ENCODE measurements at regions not wholly inside any gene's neighbourhood (a gene's known extent, or its start where the extent isn't known, plus 50 kb on each side); places are given as distances from the start of the nearest gene placed in this dataset.
"Not testable (repeated sequence)": the region's sequence is repeated elsewhere in the genome, so short reads cannot be mapped to it uniquely, and the experiment has no call there.

DNA sequence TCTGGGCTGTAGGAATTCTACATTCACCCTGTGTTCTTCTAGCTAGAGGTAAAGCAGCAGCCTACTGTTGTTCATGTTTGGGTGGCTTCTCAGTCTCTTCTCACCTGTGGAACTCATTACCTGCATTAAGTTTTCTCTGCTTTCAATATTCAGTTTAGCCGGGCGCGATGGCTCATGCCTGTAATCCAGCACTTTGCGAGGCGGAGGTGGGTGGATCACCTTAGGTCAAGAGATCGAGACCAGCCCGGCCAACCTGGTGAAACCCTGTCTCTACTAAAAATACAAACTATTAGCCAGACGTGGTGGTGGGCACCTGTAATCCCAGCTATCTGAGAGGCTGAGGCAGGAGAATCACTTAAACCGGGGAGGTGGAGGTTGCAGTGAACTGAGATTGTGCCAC, 139.8 kb upstream of the UBE2E3 start:
- H3K36me3 ChIP-seq (ENCODE audit: control insufficient read depth, insufficient read depth, low read length), result no peaks in the 10 kb centered on the region
- no peaks in the 10 kb centered on the region; the same call in 1 of the 2 replicates for H3K4me1 ChIP-seq (ENCODE audit: control insufficient read depth, insufficient read depth, low read length)
- H3K27me3 ChIP-seq (ENCODE audit: control insufficient read depth, insufficient read depth, low read length), result no peaks in the 10 kb centered on the region
- no peaks in the 10 kb centered on the region for H3K9me3 ChIP-seq (ENCODE audit: control insufficient read depth, insufficient read depth, low read depth, low read length)
- H3K4me3 ChIP-seq (ENCODE audit: low read depth, low read length), result no peak overlapping the region
- no peak overlapping the region for H3K9ac ChIP-seq (ENCODE audit: low read length)
- H3K27ac ChIP-seq (ENCODE audit: low read depth, low read length), result no peak overlapping the region

- Histone ChIP-seq H3K27ac (ENCODE audit: low read depth, low read length) (no peak overlapping the region), H3K4me1 (ENCODE audit: control insufficient read depth, insufficient read depth, low read length) (no peaks in the 10 kb centered on the region), H3K4me3 (ENCODE audit: low read depth, low read length) (no peak overlapping the region), H3K36me3 (ENCODE audit: control insufficient read depth, insufficient read depth, low read length) (no peaks in the 10 kb centered on the region), H3K9me3 (ENCODE audit: control insufficient read depth, insufficient read depth, low read depth, low read length) (peaks cover 2% of the 10 kb centered on the region; the same call in 1 of the 2 replicates), H3K9ac (ENCODE audit: low read length) (no peak overlapping the region), H3K27me3 (ENCODE audit: control insufficient read depth, insufficient read depth, low read length) (no peaks in the 10 kb centered on the region)
Observed at GRCh38 chr2:180829836-180830235, 150.6 kb upstream of the UBE2E3 start.

GRCh38 chr2:180829261-180829660, 151.1 kb upstream of the UBE2E3 start:
- Histone ChIP-seq H3K27me3 (ENCODE audit: control insufficient read depth, insufficient read depth, low read length) (no peaks in the 10 kb centered on the region), H3K4me1 (ENCODE audit: control insufficient read depth, insufficient read depth, low read length) (no peaks in the 10 kb centered on the region), H3K27ac (ENCODE audit: low read depth, low read length) (no peak overlapping the region), H3K36me3 (ENCODE audit: control insufficient read depth, insufficient read depth, low read length) (no peaks in the 10 kb centered on the region), H3K9ac (ENCODE audit: low read length) (no peak overlapping the region), H3K4me3 (ENCODE audit: low read depth, low read length) (no peak overlapping the region), H3K9me3 (ENCODE audit: control insufficient read depth, insufficient read depth, low read depth, low read length) (peaks cover 2% of the 10 kb centered on the region; the same call in 1 of the 2 replicates)

DNA sequence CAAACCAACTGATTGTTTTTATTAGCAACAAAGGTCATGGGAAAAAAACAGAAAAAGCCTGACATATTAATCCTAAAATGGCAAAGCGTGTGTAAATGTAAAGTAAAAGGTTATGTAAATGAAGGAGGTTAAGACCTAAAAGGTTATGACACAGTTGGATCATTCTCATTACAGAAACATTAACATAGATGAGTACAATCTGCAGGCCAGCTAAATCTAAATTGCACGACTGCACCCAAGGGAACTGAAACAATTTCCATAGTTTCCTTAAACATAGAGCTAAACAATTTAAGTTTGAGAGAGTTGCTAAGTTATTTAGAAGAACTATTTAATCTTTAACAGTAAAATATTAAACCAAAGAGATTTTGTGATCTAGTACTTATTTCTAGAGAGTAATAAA, 151.6 kb upstream of the UBE2E3 start:
- H3K4me1 ChIP-seq (ENCODE audit: control insufficient read depth, insufficient read depth, low read length), result no peaks in the 10 kb centered on the region
- H3K36me3 ChIP-seq (ENCODE audit: control insufficient read depth, insufficient read depth, low read length), result no peaks in the 10 kb centered on the region
- peaks cover 2% of the 10 kb centered on the region; the same call in 1 of the 2 replicates for H3K9me3 ChIP-seq (ENCODE audit: control insufficient read depth, insufficient read depth, low read depth, low read length)
- no peak overlapping the region for H3K27ac ChIP-seq (ENCODE audit: low read depth, low read length)
- H3K4me3 ChIP-seq (ENCODE audit: low read depth, low read length), result no peak overlapping the region
- no peaks in the 10 kb centered on the region for H3K27me3 ChIP-seq (ENCODE audit: control insufficient read depth, insufficient read depth, low read length)
- H3K9ac ChIP-seq (ENCODE audit: low read length), result no peak overlapping the region

DNA sequence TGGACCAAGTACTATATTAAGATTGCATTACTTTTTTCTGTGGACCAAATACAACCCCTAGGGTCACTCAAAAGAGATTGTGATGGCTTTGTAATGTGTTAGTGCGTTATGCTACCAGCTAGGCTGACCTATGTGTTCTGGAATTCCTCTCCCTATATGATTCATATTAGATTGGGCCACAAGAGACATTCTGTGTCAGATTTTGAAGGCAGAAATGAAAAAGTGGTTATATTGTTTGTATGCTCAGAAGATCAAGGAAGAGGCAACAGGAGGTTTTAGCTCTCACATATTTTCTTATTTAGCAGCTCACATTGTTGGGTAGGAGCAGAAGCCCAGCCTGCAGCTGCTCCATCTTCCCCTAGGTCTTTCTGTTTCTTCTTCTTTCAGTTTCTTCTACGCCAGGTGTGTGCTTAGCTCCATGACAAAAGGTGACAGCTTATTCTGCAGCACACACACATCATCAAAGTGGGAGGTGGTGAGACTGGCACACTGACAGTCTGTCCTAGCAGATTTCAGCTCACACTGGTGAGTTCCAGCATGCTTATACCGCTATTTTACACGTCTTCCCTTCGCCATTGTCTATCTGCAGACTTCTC, 156.8 kb upstream of the UBE2E3 start:
- Histone ChIP-seq H3K27ac (ENCODE audit: low read depth, low read length) (no peak overlapping the region), H3K9me3 (ENCODE audit: control insufficient read depth, insufficient read depth, low read depth, low read length) (no peaks in the 10 kb centered on the region), H3K27me3 (ENCODE audit: control insufficient read depth, insufficient read depth, low read length) (no peaks in the 10 kb centered on the region), H3K4me3 (ENCODE audit: low read depth, low read length) (no peak overlapping the region), H3K4me1 (ENCODE audit: control insufficient read depth, insufficient read depth, low read length) (no peaks in the 10 kb centered on the region), H3K36me3 (ENCODE audit: control insufficient read depth, insufficient read depth, low read length) (no peaks in the 10 kb centered on the region), H3K9ac (ENCODE audit: low read length) (no peak overlapping the region)

DNA sequence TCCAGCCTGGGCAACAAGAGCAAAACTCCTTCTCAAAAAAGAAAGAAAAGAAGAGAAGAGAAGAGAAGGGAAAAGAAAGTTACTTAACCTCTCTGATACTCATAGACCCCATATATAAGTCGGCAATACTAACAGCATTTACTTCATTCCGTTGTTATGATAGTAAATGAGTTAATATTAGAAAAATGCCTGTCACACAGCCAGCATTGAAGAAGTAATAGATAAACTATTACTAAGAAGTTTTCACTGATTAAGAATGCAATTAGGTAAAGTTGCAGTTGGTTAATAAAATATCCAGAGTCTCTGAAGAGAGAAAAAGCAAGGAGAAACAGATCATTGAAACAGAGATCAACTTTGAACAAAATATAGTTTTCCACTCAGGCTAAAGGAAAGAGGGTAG, 161.3 kb upstream of the UBE2E3 start:
- no peak overlapping the region for H3K27ac ChIP-seq (ENCODE audit: low read depth, low read length)
- no peaks in the 10 kb centered on the region for H3K27me3 ChIP-seq (ENCODE audit: control insufficient read depth, insufficient read depth, low read length)
- no peaks in the 10 kb centered on the region for H3K36me3 ChIP-seq (ENCODE audit: control insufficient read depth, insufficient read depth, low read length)
- no peak overlapping the region for H3K9ac ChIP-seq (ENCODE audit: low read length)
- H3K4me3 ChIP-seq (ENCODE audit: low read depth, low read length), result no peak overlapping the region
- H3K9me3 ChIP-seq (ENCODE audit: control insufficient read depth, insufficient read depth, low read depth, low read length), result no peaks in the 10 kb centered on the region
- no peaks in the 10 kb centered on the region for H3K4me1 ChIP-seq (ENCODE audit: control insufficient read depth, insufficient read depth, low read length)

GRCh38 chr2:180818700-180819099, 161.7 kb upstream of the UBE2E3 start:
- H3K4me3 ChIP-seq (ENCODE audit: low read depth, low read length); H3K9ac ChIP-seq (ENCODE audit: low read length); H3K27me3 ChIP-seq (ENCODE audit: control insufficient read depth, insufficient read depth, low read length); H3K4me1 ChIP-seq (ENCODE audit: control insufficient read depth, insufficient read depth, low read length); H3K9me3 ChIP-seq (ENCODE audit: control insufficient read depth, insufficient read depth, low read depth, low read length); H3K36me3 ChIP-seq (ENCODE audit: control insufficient read depth, insufficient read depth, low read length); H3K27ac ChIP-seq (ENCODE audit: low read depth, low read length): not testable (repeated sequence)

DNA sequence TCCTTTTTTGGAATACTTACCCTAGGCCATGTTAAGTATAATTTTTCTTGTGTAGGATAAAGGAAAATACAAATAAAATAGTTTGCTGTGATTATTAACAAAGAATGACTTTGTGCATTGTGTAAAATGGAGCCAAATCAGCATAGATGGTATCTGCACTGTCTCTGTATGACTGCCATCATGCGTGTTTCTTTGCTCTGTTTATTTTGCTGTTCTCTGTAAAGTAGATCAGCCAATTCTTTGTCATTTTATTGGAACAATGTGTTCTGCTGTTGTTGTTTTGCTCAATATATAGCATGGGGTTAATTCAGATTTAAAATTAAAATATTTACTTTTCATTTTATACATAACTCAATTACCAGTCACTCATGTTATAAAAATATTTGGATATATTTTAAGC, 181.3 kb upstream of the UBE2E3 start:
- H3K27ac ChIP-seq (ENCODE audit: low read depth, low read length), result no peak overlapping the region
- H3K9ac ChIP-seq (ENCODE audit: low read length), result no peak overlapping the region
- H3K4me1 ChIP-seq (ENCODE audit: control insufficient read depth, insufficient read depth, low read length), result no peaks in the 10 kb centered on the region
- no peak overlapping the region for H3K4me3 ChIP-seq (ENCODE audit: low read depth, low read length)
- no peaks in the 10 kb centered on the region for H3K36me3 ChIP-seq (ENCODE audit: control insufficient read depth, insufficient read depth, low read length)
- H3K9me3 ChIP-seq (ENCODE audit: control insufficient read depth, insufficient read depth, low read depth, low read length), result no peaks in the 10 kb centered on the region
- no peaks in the 10 kb centered on the region for H3K27me3 ChIP-seq (ENCODE audit: control insufficient read depth, insufficient read depth, low read length)

DNA sequence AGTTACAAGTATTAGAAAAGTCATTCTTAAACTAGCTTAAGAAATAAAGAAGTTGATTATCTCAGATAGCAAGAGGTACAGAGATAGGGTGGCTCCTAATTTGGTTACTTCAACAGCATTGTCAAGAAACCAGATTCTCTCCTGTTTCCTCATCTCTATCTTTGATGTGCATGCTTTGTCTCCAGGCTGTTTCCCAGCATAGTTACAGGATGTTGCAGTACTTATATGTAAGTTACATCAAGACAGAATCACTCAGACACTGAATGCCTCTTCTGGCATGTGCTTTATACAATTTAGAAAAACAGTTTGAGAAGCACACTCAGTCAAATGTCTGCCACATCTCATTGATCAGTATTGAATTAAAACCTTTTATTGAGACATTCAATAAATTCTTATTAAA, 189.5 kb upstream of the UBE2E3 start:
- H3K4me3 ChIP-seq (ENCODE audit: low read depth, low read length), result no peak overlapping the region
- H3K4me1 ChIP-seq (ENCODE audit: control insufficient read depth, insufficient read depth, low read length), result no peaks in the 10 kb centered on the region
- H3K27ac ChIP-seq (ENCODE audit: low read depth, low read length), result no peak overlapping the region
- H3K27me3 ChIP-seq (ENCODE audit: control insufficient read depth, insufficient read depth, low read length), result no peaks in the 10 kb centered on the region
- H3K9ac ChIP-seq (ENCODE audit: low read length), result no peak overlapping the region
- H3K36me3 ChIP-seq (ENCODE audit: control insufficient read depth, insufficient read depth, low read length), result no peaks in the 10 kb centered on the region
- no peaks in the 10 kb centered on the region for H3K9me3 ChIP-seq (ENCODE audit: control insufficient read depth, insufficient read depth, low read depth, low read length)

DNA sequence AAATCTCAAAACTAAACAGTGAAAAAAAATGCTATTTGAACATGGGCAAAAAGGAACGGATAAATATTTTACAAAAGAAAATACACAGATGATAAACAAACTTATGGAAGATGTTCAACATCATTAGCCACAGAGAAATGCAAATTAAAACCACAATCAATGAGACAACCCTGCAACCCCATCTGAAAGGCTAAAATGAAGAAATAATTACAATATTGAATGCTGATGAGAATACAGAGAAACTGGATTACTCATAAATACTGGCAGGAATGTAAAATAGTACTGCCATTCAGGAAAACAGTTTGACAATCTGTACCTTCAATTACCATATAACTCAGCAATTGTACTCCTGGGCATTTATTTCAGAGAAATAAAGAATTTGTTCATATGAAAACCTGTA, 193.1 kb upstream of the UBE2E3 start:
- Histone ChIP-seq H3K27ac (ENCODE audit: low read depth, low read length) (no peak overlapping the region), H3K9me3 (ENCODE audit: control insufficient read depth, insufficient read depth, low read depth, low read length) (no peaks in the 10 kb centered on the region), H3K36me3 (ENCODE audit: control insufficient read depth, insufficient read depth, low read length) (no peaks in the 10 kb centered on the region), H3K4me1 (ENCODE audit: control insufficient read depth, insufficient read depth, low read length) (no peaks in the 10 kb centered on the region), H3K4me3 (ENCODE audit: low read depth, low read length) (no peak overlapping the region), H3K27me3 (ENCODE audit: control insufficient read depth, insufficient read depth, low read length) (no peaks in the 10 kb centered on the region), H3K9ac (ENCODE audit: low read length) (no peak overlapping the region)

DNA sequence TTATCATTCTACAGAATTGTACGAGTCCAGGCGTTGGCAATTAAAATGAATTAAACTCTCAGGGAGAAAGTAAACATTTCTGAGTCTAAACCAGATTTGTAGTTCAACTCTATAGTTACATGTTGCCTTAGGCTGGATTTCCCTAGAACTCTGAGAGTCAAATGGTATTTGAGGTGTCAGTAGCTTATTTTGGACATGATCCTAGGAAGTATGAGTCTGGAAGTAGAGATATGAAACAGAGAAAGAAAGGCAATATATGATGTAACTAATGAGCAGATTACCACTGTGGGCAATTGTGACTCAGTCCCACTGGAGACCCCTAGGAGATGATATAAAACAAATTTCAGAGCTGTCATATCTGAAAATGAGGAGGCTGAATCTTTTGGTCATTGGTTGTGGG, 199.1 kb upstream of the UBE2E3 start:
- no peak overlapping the region for H3K4me3 ChIP-seq (ENCODE audit: low read depth, low read length)
- no peaks in the 10 kb centered on the region for H3K36me3 ChIP-seq (ENCODE audit: control insufficient read depth, insufficient read depth, low read length)
- peaks cover 6% of the 10 kb centered on the region for H3K4me1 ChIP-seq (ENCODE audit: control insufficient read depth, insufficient read depth, low read length)
- H3K9ac ChIP-seq (ENCODE audit: low read length), result no peak overlapping the region
- H3K9me3 ChIP-seq (ENCODE audit: control insufficient read depth, insufficient read depth, low read depth, low read length), result no peaks in the 10 kb centered on the region
- no peak overlapping the region for H3K27ac ChIP-seq (ENCODE audit: low read depth, low read length)
- no peaks in the 10 kb centered on the region for H3K27me3 ChIP-seq (ENCODE audit: control insufficient read depth, insufficient read depth, low read length)

GRCh38 chr2:180778291-180778690, 202.1 kb upstream of the UBE2E3 start:
- H3K36me3 ChIP-seq (ENCODE audit: control insufficient read depth, insufficient read depth, low read length), result no peaks in the 10 kb centered on the region
- no peaks in the 10 kb centered on the region for H3K9me3 ChIP-seq (ENCODE audit: control insufficient read depth, insufficient read depth, low read depth, low read length)
- peaks cover 6% of the 10 kb centered on the region for H3K4me1 ChIP-seq (ENCODE audit: control insufficient read depth, insufficient read depth, low read length)
- no peak overlapping the region for H3K9ac ChIP-seq (ENCODE audit: low read length)
- no peak overlapping the region for H3K27ac ChIP-seq (ENCODE audit: low read depth, low read length)
- H3K4me3 ChIP-seq (ENCODE audit: low read depth, low read length), result no peak overlapping the region
- H3K27me3 ChIP-seq (ENCODE audit: control insufficient read depth, insufficient read depth, low read length), result no peaks in the 10 kb centered on the region

All from HUES6 (cell line).